ENCODE measurements at regions not wholly inside any gene's neighbourhood (a gene's known extent, or its start where the extent isn't known, plus 50 kb on each side); places are given as distances from the start of the nearest gene placed in this dataset.
"Not testable (repeated sequence)": the region's sequence is repeated elsewhere in the genome, so short reads cannot be mapped to it uniquely, and the experiment has no call there.

DNA sequence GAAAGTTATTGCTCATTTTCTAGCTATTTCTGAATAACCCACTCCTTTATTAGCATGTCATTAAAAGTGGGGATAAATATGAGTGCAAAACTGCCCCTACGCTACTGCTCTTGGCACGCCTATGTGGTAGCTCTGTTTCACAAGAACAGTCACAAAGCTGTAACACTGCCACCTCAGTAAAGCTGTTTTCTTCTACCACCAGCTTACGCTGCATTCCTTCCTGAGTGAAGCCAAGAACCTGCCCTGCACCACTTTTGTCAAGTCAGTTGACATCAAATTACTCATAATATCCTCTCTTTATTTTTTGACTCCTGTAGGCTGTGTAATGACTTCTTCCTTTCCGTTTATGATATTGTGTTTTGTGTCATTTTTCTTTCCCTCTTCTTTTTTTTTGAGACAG is 1539.7 kb downstream of the RPIA start:
- H3K4me2 ChIP-seq (ENCODE audit: control insufficient read depth, extremely low read depth, insufficient read depth, low read depth, low read length); FAIRE-seq; H3K36me3 ChIP-seq (ENCODE audit: control insufficient read depth in 2 of 2, extremely low read depth in 1 of 2, insufficient read depth in 2 of 2, low read length in 2 of 2); H3K27ac ChIP-seq (ENCODE audit: control insufficient read depth, insufficient read depth, low read length); H3K27me3 ChIP-seq (ENCODE audit: control insufficient read depth, extremely low read depth, insufficient read depth, low read length); H2AFZ ChIP-seq (ENCODE audit: control insufficient read depth, low read length); H3K4me1 ChIP-seq (ENCODE audit: control insufficient read depth, extremely low read depth, insufficient read depth, low read length); H4K20me1 ChIP-seq (ENCODE audit: control insufficient read depth, extremely low read depth, insufficient read depth, low read length); dilution Hi-C loops (cut with MboI; ENCODE audit: extremely low pct_ligation_motif_present, low sequenced_read_pairs); H3K9ac ChIP-seq (ENCODE audit: control insufficient read depth, extremely low read depth, insufficient read depth, low read length); H3K4me3 ChIP-seq (ENCODE audit: control insufficient read depth in 2 of 3, extremely low read depth in 1 of 3, insufficient read depth in 2 of 3, low read depth in 1 of 3, low read length in 3 of 3); H3K9me3 ChIP-seq (ENCODE audit: control insufficient read depth, low read depth, low read length); H3K79me2 ChIP-seq (ENCODE audit: control insufficient read depth, insufficient read depth, low read length); H3K9me1 ChIP-seq (ENCODE audit: control insufficient read depth, extremely low read depth, insufficient read depth, low read length); DNase-seq (ENCODE audit: low read depth, low spot score): not testable (repeated sequence)

DNA sequence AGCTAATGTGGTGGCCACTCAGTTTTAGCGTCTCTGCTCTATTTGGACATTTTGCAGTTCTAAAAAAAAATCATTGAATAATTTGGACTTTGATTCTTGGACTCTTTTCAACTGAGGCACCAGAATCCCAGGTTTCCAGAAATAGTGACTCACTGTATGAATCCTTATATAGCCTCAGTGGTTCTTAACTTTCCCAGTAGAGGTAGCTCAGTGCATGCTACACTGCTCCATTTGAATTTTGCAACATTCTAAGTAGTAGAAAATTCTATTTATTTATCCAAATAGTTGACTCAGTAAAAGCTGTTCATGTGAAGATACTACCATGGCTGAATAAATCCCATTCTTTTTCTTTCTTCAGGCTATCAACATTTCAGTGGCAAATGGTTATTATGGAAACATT is 1544.0 kb downstream of the RPIA start:
- H3K27me3 ChIP-seq (ENCODE audit: control insufficient read depth, extremely low read depth, insufficient read depth, low read length); dilution Hi-C loops (cut with MboI; ENCODE audit: extremely low pct_ligation_motif_present, low sequenced_read_pairs); FAIRE-seq; H3K9me1 ChIP-seq (ENCODE audit: control insufficient read depth, extremely low read depth, insufficient read depth, low read length); H3K9me3 ChIP-seq (ENCODE audit: control insufficient read depth, low read depth, low read length); H2AFZ ChIP-seq (ENCODE audit: control insufficient read depth, low read length); H4K20me1 ChIP-seq (ENCODE audit: control insufficient read depth, extremely low read depth, insufficient read depth, low read length); H3K9ac ChIP-seq (ENCODE audit: control insufficient read depth, extremely low read depth, insufficient read depth, low read length); H3K4me2 ChIP-seq (ENCODE audit: control insufficient read depth, extremely low read depth, insufficient read depth, low read depth, low read length); DNase-seq (ENCODE audit: low read depth, low spot score); H3K36me3 ChIP-seq (ENCODE audit: control insufficient read depth in 2 of 2, extremely low read depth in 1 of 2, insufficient read depth in 2 of 2, low read length in 2 of 2); H3K27ac ChIP-seq (ENCODE audit: control insufficient read depth, insufficient read depth, low read length); H3K4me3 ChIP-seq (ENCODE audit: control insufficient read depth in 2 of 3, extremely low read depth in 1 of 3, insufficient read depth in 2 of 3, low read depth in 1 of 3, low read length in 3 of 3); H3K79me2 ChIP-seq (ENCODE audit: control insufficient read depth, insufficient read depth, low read length); H3K4me1 ChIP-seq (ENCODE audit: control insufficient read depth, extremely low read depth, insufficient read depth, low read length): not testable (repeated sequence)

DNA sequence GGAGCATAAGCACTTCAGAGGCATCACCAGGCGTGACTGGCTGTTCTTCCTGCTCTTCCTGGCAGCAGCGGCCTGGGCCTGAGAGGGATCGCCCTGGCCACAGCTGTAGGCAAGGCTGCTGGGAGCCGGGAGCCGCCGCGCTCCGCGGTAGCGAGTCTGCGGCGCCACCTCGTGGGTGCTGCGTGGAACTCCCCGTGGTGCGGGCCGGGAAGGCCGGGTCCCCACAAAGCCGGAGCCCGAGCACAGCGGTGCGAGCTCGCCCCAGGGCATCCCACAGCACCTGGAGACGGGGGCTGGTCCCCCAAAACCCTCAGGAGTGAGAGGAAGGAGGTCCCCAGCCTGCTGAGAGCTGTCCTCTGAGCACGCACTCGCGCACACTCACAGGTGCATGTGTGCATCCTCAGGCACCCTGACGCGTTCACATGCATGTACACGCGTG is 1546.5 kb downstream of the RPIA start:
- H3K27me3 ChIP-seq (ENCODE audit: control insufficient read depth, extremely low read depth, insufficient read depth, low read length); DNase-seq (ENCODE audit: low read depth, low spot score); H3K79me2 ChIP-seq (ENCODE audit: control insufficient read depth, insufficient read depth, low read length); H3K9me1 ChIP-seq (ENCODE audit: control insufficient read depth, extremely low read depth, insufficient read depth, low read length); FAIRE-seq; H3K9ac ChIP-seq (ENCODE audit: control insufficient read depth, extremely low read depth, insufficient read depth, low read length); H3K4me2 ChIP-seq (ENCODE audit: control insufficient read depth, extremely low read depth, insufficient read depth, low read depth, low read length); H2AFZ ChIP-seq (ENCODE audit: control insufficient read depth, low read length); H3K9me3 ChIP-seq (ENCODE audit: control insufficient read depth, low read depth, low read length); dilution Hi-C loops (cut with MboI; ENCODE audit: extremely low pct_ligation_motif_present, low sequenced_read_pairs); H4K20me1 ChIP-seq (ENCODE audit: control insufficient read depth, extremely low read depth, insufficient read depth, low read length); H3K4me1 ChIP-seq (ENCODE audit: control insufficient read depth, extremely low read depth, insufficient read depth, low read length); H3K4me3 ChIP-seq (ENCODE audit: control insufficient read depth in 2 of 3, extremely low read depth in 1 of 3, insufficient read depth in 2 of 3, low read depth in 1 of 3, low read length in 3 of 3); H3K36me3 ChIP-seq (ENCODE audit: control insufficient read depth in 2 of 2, extremely low read depth in 1 of 2, insufficient read depth in 2 of 2, low read length in 2 of 2); H3K27ac ChIP-seq (ENCODE audit: control insufficient read depth, insufficient read depth, low read length): not testable (repeated sequence)
- TF ChIP-seq, protein P1, sequence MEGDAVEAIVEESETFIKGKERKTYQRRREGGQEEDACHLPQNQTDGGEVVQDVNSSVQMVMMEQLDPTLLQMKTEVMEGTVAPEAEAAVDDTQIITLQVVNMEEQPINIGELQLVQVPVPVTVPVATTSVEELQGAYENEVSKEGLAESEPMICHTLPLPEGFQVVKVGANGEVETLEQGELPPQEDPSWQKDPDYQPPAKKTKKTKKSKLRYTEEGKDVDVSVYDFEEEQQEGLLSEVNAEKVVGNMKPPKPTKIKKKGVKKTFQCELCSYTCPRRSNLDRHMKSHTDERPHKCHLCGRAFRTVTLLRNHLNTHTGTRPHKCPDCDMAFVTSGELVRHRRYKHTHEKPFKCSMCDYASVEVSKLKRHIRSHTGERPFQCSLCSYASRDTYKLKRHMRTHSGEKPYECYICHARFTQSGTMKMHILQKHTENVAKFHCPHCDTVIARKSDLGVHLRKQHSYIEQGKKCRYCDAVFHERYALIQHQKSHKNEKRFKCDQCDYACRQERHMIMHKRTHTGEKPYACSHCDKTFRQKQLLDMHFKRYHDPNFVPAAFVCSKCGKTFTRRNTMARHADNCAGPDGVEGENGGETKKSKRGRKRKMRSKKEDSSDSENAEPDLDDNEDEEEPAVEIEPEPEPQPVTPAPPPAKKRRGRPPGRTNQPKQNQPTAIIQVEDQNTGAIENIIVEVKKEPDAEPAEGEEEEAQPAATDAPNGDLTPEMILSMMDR (optimal IDR thresholded peaks at IDR 0.05 in 1 of 3, IDR thresholded peaks at IDR 0.05 in 1 of 3, conservative IDR thresholded peaks at IDR 0.05 in 1 of 3; ENCODE audit: extremely low read depth in 1 of 3, insufficient read depth in 2 of 3, low read length in 3 of 3), result peak in 1 of 3 experiments; percentile 15

DNA sequence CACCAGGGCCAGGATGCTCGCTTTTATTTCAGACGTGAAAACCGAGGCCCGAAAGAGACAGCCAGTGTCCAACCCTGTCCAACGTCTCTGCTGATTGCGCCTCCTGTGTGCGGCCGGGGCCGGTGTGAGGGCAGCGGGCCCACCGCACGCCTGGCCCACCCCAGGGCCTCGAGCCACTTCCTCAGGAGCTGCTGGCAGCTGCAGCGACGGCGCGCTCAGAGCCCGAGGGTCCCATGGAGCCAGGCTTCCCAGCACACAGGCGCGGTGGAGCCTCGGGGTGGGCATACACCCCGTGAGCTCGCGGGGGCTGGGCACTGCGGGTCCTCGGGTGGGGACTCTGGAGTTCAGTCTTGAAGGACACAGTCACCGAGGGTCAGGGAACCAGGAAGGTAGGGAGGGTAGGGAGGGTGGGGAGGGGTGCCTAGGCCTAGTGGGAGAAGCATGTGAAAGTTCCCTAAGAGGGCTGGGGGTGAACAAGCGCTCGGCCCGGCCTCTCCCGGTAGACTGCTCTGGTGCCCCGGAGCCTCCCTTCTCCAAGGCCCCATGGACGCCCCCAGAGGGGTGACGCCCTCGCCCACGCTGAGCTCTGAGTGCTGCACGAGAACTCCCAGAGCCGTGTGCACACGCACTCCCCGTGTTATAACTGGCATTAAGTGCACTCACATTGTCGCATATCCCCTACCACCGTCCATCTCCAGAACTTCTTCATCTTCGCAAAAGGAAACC is 1547.2 kb downstream of the RPIA start:
- dilution Hi-C loops (cut with MboI; ENCODE audit: extremely low pct_ligation_motif_present, low sequenced_read_pairs); H3K9me3 ChIP-seq (ENCODE audit: control insufficient read depth, low read depth, low read length); H3K36me3 ChIP-seq (ENCODE audit: control insufficient read depth in 2 of 2, extremely low read depth in 1 of 2, insufficient read depth in 2 of 2, low read length in 2 of 2); H3K27ac ChIP-seq (ENCODE audit: control insufficient read depth, insufficient read depth, low read length); H4K20me1 ChIP-seq (ENCODE audit: control insufficient read depth, extremely low read depth, insufficient read depth, low read length); FAIRE-seq; H3K4me1 ChIP-seq (ENCODE audit: control insufficient read depth, extremely low read depth, insufficient read depth, low read length); H3K4me3 ChIP-seq (ENCODE audit: control insufficient read depth in 2 of 3, extremely low read depth in 1 of 3, insufficient read depth in 2 of 3, low read depth in 1 of 3, low read length in 3 of 3); H3K27me3 ChIP-seq (ENCODE audit: control insufficient read depth, extremely low read depth, insufficient read depth, low read length); H3K79me2 ChIP-seq (ENCODE audit: control insufficient read depth, insufficient read depth, low read length); H3K9ac ChIP-seq (ENCODE audit: control insufficient read depth, extremely low read depth, insufficient read depth, low read length); H3K9me1 ChIP-seq (ENCODE audit: control insufficient read depth, extremely low read depth, insufficient read depth, low read length); DNase-seq (ENCODE audit: low read depth, low spot score); H2AFZ ChIP-seq (ENCODE audit: control insufficient read depth, low read length); H3K4me2 ChIP-seq (ENCODE audit: control insufficient read depth, extremely low read depth, insufficient read depth, low read depth, low read length): not testable (repeated sequence)

All from keratinocyte (primary cell).